WTC11 (cell line): ENCODE measurements at regions not wholly inside any gene's neighbourhood (a gene's known extent, or its start where the extent isn't known, plus 50 kb on each side); places are given as distances from the start of the nearest gene placed in this dataset.

Experiments
- ATAC-seq: fragments of 200-7000 bp; cut with Tn5 transposase; 2 replicates; pipeline ENCODE4 v1.10.0; 2021; ENCODE audit warnings: mild to moderate bottlenecking, moderate library complexity
- CTCF ChIA-PET: fragments of 300-600 bp; sonication (Branson Sonifier 250); formaldehyde crosslinking; loops from one replicate; lab custom pipeline; 2021; ENCODE audit warnings: antibody characterized with exemption; lab: Charles Lee
- POLR2A ChIA-PET: fragments of 350-600 bp; sonication (Branson Sonifier 250); formaldehyde crosslinking; loops from one replicate; lab custom pipeline; 2021; ENCODE audit warnings: antibody characterized with exemption; lab: Charles Lee
- DNase-seq: peaks from one replicate; pipeline ENCODE4 v3.0.0; 2021; ENCODE audit warnings: low spot score
- H3K27ac Mint-ChIP-seq: 2 replicates; pipeline ENCODE4 v1.8.0; 2021; ENCODE audit warnings: mixed read lengths
- H3K27me3 Mint-ChIP-seq: 2 replicates; pipeline ENCODE4 v1.8.0; 2021; ENCODE audit warnings: low read depth, mild to moderate bottlenecking, moderate library complexity, mixed read lengths
- H3K36me3 Mint-ChIP-seq: 2 replicates; pipeline ENCODE4 v1.8.0; 2021; ENCODE audit warnings: mixed read lengths
- H3K4me1 Mint-ChIP-seq: 2 replicates; pipeline ENCODE4 v1.8.0; 2022; ENCODE audit warnings: mixed read lengths
- H3K4me3 Mint-ChIP-seq: 2 replicates; pipeline ENCODE4 v1.8.0; 2021; ENCODE audit warnings: mild to moderate bottlenecking, moderate library complexity, mixed read lengths
- H3K9me3 Mint-ChIP-seq: 2 replicates; pipeline ENCODE4 v1.8.0; 2021; ENCODE audit warnings: mixed read lengths
- EMX1 ChIP-seq: fragments of 250-450 bp; sonication (Bioruptor Pico); IDR thresholded peaks from 2 replicates; pipeline ENCODE4 v1.8.0; 2021; ENCODE audit warnings: mild to moderate bottlenecking
- GRHL2 ChIP-seq: fragments of 250-450 bp; sonication (Bioruptor Pico); IDR thresholded peaks from 2 replicates; pipeline ENCODE4 v1.8.0; 2022; ENCODE audit warnings: mild to moderate bottlenecking, moderate library complexity; ENCODE audit not compliant: insufficient replicate concordance, severe bottlenecking
- GTF2I ChIP-seq: fragments of 250-450 bp; sonication (Bioruptor Pico); conservative IDR thresholded peaks from 2 replicates; pipeline ENCODE4 v1.4.0; 2021; ENCODE audit warnings: mild to moderate bottlenecking
- NFATC4 ChIP-seq: fragments of 250-450 bp; sonication (Bioruptor Pico); IDR thresholded peaks from 2 replicates; pipeline ENCODE4 v1.9.0; 2021; ENCODE audit warnings: mild to moderate bottlenecking
- NR2C2 ChIP-seq: sonication (generic); formaldehyde crosslinking; IDR thresholded peaks from 2 replicates; pipeline ENCODE4 v1.8.0; 2022; ENCODE audit warnings: mild to moderate bottlenecking, missing genetic modification reagents
- ZNF219 ChIP-seq: sonication (generic); formaldehyde crosslinking; IDR thresholded peaks from 2 replicates; pipeline ENCODE4 v1.8.0; 2023; ENCODE audit warnings: missing genetic modification reagents, mild to moderate bottlenecking, borderline replicate concordance
- ZNF232 ChIP-seq: sonication (generic); formaldehyde crosslinking; IDR thresholded peaks from 2 replicates; pipeline ENCODE4 v1.8.0; 2022; ENCODE audit warnings: mild to moderate bottlenecking, missing genetic modification reagents
- ZNF263 ChIP-seq: sonication (generic); formaldehyde crosslinking; IDR thresholded peaks from 2 replicates; pipeline ENCODE4 v1.8.1; 2022; ENCODE audit warnings: low read depth, mild to moderate bottlenecking, moderate library complexity, missing genetic modification reagents
- ZNF317 ChIP-seq: sonication (generic); formaldehyde crosslinking; IDR thresholded peaks from 2 replicates; pipeline ENCODE4 v1.8.1; 2023; ENCODE audit warnings: low read depth, mild to moderate bottlenecking, moderate library complexity, missing genetic modification reagents, borderline replicate concordance
- ZNF396 ChIP-seq: fragments of 250-450 bp; sonication (Bioruptor Pico); IDR thresholded peaks from 2 replicates; pipeline ENCODE4 v1.8.0; 2021; ENCODE audit warnings: mild to moderate bottlenecking, moderate library complexity, borderline replicate concordance
- ZNF416 ChIP-seq: fragments of 250-450 bp; sonication (Bioruptor Pico); IDR thresholded peaks from 2 replicates; pipeline ENCODE4 v1.9.0; 2021; ENCODE audit warnings: mild to moderate bottlenecking, inconsistent platforms
- ZNF423 ChIP-seq: fragments of 250-450 bp; sonication (Bioruptor Pico); IDR thresholded peaks from 2 replicates; pipeline ENCODE4 v2.1.2; 2022; ENCODE audit warnings: mild to moderate bottlenecking, moderate library complexity
- TF ChIP-seq, protein P1 (sequence below): sonication (generic); formaldehyde crosslinking; IDR thresholded peaks from 2 replicates; pipeline ENCODE4 v1.8.1; 2023; ENCODE audit warnings: mild to moderate bottlenecking, missing genetic modification reagents, borderline replicate concordance
- TF ChIP-seq, protein P2 (sequence below): sonication (generic); formaldehyde crosslinking; IDR thresholded peaks from 2 replicates; pipeline ENCODE4 v1.8.0; 2022; ENCODE audit warnings: mild to moderate bottlenecking, missing genetic modification reagents
- TF ChIP-seq, protein P3 (sequence below): sonication (generic); formaldehyde crosslinking; IDR thresholded peaks from 2 replicates; pipeline ENCODE4 v1.8.0; 2022; ENCODE audit warnings: mild to moderate bottlenecking, missing genetic modification reagents
- TF ChIP-seq, protein P4 (sequence below): sonication (generic); formaldehyde crosslinking; IDR thresholded peaks from 2 replicates; pipeline ENCODE4 v1.8.0; 2022; ENCODE audit warnings: mild to moderate bottlenecking, missing genetic modification reagents
- TF ChIP-seq, protein P5 (sequence below): fragments of 250-450 bp; sonication (Bioruptor Pico); conservative IDR thresholded peaks from 2 replicates; pipeline ENCODE4 v1.9.0; 2021; ENCODE audit warnings: mild to moderate bottlenecking
- TF ChIP-seq, protein P6 (sequence below): sonication (generic); formaldehyde crosslinking; IDR thresholded peaks from 2 replicates; pipeline ENCODE4 v1.8.0; 2022; ENCODE audit warnings: missing genetic modification reagents

DNA sequence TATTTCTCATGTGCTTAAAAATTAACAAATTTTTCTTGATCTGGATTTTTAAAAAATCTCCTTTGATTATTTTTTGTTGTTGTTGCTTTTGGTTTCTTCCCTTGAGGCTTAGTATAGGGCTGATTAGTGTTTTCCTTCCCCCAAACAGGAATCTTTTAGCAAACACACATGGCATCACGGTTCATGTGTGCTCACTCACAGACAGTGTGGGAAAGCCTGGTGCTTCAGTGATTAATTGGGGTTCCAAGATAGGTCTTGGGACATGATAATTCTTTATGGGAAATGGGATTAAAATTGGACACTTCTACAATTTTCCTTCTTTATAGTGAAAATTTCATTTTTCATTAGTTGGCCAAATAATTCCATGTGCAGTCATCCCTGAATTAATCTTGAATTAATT lies 153.9 kb upstream of the SOX11 start (continued):
- TF ChIP-seq, protein P1, sequence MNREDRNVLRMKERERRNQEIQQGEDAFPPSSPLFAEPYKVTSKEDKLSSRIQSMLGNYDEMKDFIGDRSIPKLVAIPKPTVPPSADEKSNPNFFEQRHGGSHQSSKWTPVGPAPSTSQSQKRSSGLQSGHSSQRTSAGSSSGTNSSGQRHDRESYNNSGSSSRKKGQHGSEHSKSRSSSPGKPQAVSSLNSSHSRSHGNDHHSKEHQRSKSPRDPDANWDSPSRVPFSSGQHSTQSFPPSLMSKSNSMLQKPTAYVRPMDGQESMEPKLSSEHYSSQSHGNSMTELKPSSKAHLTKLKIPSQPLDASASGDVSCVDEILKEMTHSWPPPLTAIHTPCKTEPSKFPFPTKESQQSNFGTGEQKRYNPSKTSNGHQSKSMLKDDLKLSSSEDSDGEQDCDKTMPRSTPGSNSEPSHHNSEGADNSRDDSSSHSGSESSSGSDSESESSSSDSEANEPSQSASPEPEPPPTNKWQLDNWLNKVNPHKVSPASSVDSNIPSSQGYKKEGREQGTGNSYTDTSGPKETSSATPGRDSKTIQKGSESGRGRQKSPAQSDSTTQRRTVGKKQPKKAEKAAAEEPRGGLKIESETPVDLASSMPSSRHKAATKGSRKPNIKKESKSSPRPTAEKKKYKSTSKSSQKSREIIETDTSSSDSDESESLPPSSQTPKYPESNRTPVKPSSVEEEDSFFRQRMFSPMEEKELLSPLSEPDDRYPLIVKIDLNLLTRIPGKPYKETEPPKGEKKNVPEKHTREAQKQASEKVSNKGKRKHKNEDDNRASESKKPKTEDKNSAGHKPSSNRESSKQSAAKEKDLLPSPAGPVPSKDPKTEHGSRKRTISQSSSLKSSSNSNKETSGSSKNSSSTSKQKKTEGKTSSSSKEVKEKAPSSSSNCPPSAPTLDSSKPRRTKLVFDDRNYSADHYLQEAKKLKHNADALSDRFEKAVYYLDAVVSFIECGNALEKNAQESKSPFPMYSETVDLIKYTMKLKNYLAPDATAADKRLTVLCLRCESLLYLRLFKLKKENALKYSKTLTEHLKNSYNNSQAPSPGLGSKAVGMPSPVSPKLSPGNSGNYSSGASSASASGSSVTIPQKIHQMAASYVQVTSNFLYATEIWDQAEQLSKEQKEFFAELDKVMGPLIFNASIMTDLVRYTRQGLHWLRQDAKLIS, result no peak
- TF ChIP-seq ZNF219 (CRISPR knock-in tag) (no peak), ZNF416 (no peak), GTF2I (CRISPR knock-in tag) (no peak), NR2C2 (no peak), ZNF317 (CRISPR knock-in tag) (no peak), GRHL2 (no peak)
- TF ChIP-seq, protein P2, sequence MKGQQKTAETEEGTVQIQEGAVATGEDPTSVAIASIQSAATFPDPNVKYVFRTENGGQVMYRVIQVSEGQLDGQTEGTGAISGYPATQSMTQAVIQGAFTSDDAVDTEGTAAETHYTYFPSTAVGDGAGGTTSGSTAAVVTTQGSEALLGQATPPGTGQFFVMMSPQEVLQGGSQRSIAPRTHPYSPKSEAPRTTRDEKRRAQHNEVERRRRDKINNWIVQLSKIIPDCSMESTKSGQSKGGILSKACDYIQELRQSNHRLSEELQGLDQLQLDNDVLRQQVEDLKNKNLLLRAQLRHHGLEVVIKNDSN, result no peak
- TF ChIP-seq, protein P3, sequence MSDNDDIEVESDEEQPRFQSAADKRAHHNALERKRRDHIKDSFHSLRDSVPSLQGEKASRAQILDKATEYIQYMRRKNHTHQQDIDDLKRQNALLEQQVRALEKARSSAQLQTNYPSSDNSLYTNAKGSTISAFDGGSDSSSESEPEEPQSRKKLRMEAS (CRISPR knock-in tag), result no peak

DNA sequence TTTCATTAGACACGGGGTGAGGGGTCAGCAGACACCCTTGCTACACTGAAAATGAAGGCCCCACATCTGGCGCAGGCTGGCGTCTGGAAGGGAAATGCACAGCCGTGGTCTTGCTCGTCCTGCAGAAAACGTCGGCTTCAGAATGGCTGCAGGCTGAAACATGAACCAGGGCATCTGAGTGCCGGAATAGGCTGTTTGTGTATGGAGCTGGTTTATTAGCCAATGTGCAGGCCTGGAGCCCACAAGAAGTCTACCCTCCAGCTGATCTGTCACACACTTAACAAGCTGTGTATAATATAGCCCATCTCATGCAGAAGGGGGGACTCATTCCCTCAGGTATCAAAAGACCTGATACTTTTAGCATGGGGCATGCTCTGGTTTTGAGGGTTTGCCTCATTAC lies 153.4 kb upstream of the SOX11 start:
- peaks cover 67% of the 10 kb centered on the region for H3K9me3 Mint-ChIP-seq
- H3K36me3 Mint-ChIP-seq, result peaks cover 64% of the 10 kb centered on the region
- H3K4me3 Mint-ChIP-seq, result no peak overlapping the region
- CTCF ChIA-PET, result no interaction called here
- no peak for DNase-seq
- H3K27ac Mint-ChIP-seq, result no peak overlapping the region
- no peak for TF ChIP-seq ZNF396 (CRISPR knock-in tag)
- TF ChIP-seq ZNF263 (CRISPR knock-in tag), result no peak
- no peak for TF ChIP-seq ZNF423 (CRISPR knock-in tag)
- TF ChIP-seq ZNF232 (CRISPR knock-in tag), result no peak
- TF ChIP-seq EMX1 (CRISPR knock-in tag), result no peak
- ATAC-seq, result no peak
- H3K27me3 Mint-ChIP-seq, result peaks cover 6% of the 10 kb centered on the region; the same call in 1 of the 2 replicates
- no peaks in the 10 kb centered on the region for H3K4me1 Mint-ChIP-seq
- POLR2A ChIA-PET, result no interaction called here

DNA sequence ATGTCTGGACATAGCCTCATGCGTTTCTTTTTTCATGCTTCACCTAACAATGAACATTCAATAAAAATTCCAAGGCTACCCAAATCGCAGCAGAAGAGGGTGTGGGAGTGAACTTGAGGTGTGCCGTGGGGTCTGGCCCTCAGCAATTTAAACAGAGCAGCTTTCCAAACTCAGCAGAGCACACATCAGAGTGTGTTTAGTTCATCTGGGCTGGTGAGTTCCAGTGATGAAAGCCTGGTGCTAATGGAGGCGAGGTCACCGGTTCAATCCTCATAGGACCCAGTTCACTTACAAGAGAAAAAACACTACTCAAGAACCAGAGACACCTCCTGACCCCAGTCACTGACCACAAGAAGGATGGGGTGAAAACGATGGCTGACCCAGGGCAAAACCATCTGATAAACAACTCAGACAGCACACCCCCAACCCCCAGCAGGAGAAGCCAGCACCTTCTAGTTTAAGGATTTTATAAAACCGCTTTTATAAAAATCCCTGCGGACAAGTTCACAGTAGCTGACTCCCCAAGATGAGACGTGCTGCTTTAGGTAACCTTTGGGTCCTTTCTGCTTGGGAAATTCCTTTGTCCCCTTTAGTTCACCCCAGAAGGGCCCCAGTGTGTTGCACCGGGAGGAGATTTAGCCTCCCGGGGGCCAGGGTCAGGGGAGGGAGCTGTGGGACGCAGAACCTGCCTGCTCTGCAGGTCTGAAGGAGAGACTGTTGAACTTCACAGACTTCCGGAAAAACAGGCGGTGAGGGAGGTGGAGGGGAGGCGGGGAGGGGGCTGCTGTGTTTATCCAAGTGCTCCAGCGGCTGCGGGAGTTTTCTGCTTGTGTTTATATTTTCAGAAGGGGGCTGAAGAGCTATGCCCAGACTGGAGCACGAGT lies 152.7 kb upstream of the SOX11 start:
- ChIA-PET POLR2A (no interaction called here), CTCF (no interaction called here)
- no peak for ATAC-seq
- TF ChIP-seq, protein P4, sequence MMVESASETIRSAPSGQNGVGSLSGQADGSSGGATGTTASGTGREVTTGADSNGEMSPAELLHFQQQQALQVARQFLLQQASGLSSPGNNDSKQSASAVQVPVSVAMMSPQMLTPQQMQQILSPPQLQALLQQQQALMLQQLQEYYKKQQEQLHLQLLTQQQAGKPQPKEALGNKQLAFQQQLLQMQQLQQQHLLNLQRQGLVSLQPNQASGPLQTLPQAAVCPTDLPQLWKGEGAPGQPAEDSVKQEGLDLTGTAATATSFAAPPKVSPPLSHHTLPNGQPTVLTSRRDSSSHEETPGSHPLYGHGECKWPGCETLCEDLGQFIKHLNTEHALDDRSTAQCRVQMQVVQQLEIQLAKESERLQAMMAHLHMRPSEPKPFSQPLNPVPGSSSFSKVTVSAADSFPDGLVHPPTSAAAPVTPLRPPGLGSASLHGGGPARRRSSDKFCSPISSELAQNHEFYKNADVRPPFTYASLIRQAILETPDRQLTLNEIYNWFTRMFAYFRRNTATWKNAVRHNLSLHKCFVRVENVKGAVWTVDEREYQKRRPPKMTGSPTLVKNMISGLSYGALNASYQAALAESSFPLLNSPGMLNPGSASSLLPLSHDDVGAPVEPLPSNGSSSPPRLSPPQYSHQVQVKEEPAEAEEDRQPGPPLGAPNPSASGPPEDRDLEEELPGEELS (CRISPR knock-in tag), result no peak
- no peak for TF ChIP-seq NFATC4 (CRISPR knock-in tag)
- TF ChIP-seq, protein P5, sequence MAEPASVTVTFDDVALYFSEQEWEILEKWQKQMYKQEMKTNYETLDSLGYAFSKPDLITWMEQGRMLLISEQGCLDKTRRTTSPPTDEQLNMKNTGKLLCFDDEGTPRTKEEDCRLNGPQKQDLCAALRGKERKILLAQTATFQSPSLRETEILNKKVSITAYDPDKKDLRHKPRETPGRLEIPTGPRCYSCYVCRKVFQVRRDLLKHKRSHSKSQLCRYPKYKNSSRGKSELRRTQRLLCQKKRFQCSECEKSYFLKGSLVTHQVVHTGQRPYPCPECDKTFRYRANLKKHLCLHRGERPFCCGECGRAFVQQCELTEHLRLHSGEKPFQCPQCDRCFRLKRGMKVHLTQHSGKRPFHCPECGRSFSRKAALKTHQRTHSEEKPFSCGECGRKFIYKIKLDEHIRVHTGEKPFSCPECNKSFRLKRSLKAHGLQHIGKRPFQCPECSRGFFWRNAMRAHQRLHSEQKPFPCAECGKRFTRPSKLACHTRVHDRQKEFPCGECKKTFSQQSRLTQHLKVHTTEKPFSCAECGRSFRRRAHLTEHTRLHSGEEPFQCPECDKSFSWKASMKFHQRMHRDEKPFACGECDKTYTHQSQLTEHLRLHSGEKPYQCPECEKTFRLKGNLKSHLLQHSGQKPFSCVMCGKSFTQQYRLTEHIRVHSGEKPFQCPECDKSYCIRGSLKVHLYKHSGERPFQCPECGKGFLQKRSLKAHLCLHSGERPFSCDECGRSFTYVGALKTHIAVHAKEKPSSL (CRISPR knock-in tag), result no peak
- TF ChIP-seq, protein P6, sequence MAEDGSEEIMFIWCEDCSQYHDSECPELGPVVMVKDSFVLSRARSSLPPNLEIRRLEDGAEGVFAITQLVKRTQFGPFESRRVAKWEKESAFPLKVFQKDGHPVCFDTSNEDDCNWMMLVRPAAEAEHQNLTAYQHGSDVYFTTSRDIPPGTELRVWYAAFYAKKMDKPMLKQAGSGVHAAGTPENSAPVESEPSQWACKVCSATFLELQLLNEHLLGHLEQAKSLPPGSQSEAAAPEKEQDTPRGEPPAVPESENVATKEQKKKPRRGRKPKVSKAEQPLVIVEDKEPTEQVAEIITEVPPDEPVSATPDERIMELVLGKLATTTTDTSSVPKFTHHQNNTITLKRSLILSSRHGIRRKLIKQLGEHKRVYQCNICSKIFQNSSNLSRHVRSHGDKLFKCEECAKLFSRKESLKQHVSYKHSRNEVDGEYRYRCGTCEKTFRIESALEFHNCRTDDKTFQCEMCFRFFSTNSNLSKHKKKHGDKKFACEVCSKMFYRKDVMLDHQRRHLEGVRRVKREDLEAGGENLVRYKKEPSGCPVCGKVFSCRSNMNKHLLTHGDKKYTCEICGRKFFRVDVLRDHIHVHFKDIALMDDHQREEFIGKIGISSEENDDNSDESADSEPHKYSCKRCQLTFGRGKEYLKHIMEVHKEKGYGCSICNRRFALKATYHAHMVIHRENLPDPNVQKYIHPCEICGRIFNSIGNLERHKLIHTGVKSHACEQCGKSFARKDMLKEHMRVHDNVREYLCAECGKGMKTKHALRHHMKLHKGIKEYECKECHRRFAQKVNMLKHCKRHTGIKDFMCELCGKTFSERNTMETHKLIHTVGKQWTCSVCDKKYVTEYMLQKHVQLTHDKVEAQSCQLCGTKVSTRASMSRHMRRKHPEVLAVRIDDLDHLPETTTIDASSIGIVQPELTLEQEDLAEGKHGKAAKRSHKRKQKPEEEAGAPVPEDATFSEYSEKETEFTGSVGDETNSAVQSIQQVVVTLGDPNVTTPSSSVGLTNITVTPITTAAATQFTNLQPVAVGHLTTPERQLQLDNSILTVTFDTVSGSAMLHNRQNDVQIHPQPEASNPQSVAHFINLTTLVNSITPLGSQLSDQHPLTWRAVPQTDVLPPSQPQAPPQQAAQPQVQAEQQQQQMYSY (CRISPR knock-in tag), result no peak
- Mint-ChIP-seq H3K4me1 (no peaks in the 10 kb centered on the region), H3K4me3 (no peak overlapping the region), H3K36me3 (peaks cover 62% of the 10 kb centered on the region), H3K27me3 (peaks cover 6% of the 10 kb centered on the region; the same call in 1 of the 2 replicates), H3K27ac (no peak overlapping the region), H3K9me3 (peaks cover 66% of the 10 kb centered on the region)
- no peak for DNase-seq
